Endothelial cell of umbilical vein (primary cell): ENCODE measurements at regions not wholly inside any gene's neighbourhood (a gene's known extent, or its start where the extent isn't known, plus 50 kb on each side); places are given as distances from the start of the nearest gene placed in this dataset.

Experiments used
- BruUV-seq: library from RNA; stranded (reverse); fragments of 400-500 nt; replicated peaks from 2 replicates; lab custom pipeline; 2021; lab: Mats Ljungman, UMichigan
- CTCF ChIA-PET: fragments of 300-600, 350-600 bp; sonication (Branson Sonifier 250); formaldehyde crosslinking; loops from one replicate; lab custom pipeline; 2021; ENCODE audit warnings: antibody characterized with exemption, inconsistent platforms; lab: Charles Lee
- POLR2A ChIA-PET: fragments of 300-600, 350-600 bp; sonication (Branson Sonifier 250); formaldehyde crosslinking; loops from one replicate; lab custom pipeline; 2021; ENCODE audit warnings: antibody characterized with exemption, inconsistent platforms; lab: Charles Lee
- DNase-seq: peaks from one replicate; pipeline ENCODE4 v3.0.0-alpha.2; 2011; ENCODE audit warnings: low read depth, low spot score
- FAIRE-seq: peaks from 2 replicates; lab custom pipeline; 2011; peaks lifted over from hg19 to GRCh38; lab: Jason Lieb, UNC
- H2AFZ ChIP-seq: 2 replicates; pipeline ENCODE4 v1.6.0; 2012; ENCODE audit warnings: low read depth, low read length, control low read depth, inconsistent platforms
- H3K27ac ChIP-seq: 2 replicates; pipeline ENCODE4 v1.5.1; 2011; ENCODE audit warnings: low read depth, mild to moderate bottlenecking, control low read depth, low read length, moderate library complexity; ENCODE audit not compliant: insufficient read depth
- H3K27me3 ChIP-seq, 2 experiments: 2 replicates each; pipeline versions ENCODE4 v1.6.0 to v1.6.1; 2011; ENCODE audit warnings: low read length in 2 of 2, mixed read lengths in 1 of 2; ENCODE audit not compliant: control insufficient read depth in 2 of 2, insufficient read depth in 2 of 2
- H3K36me3 ChIP-seq, 2 experiments: 2 replicates in 1 of 2; 3 replicates in 1 of 2; pipeline ENCODE4 v1.5.1; 2011; ENCODE audit warnings: low read length in 2 of 2, mild to moderate bottlenecking in 1 of 2, moderate library complexity in 1 of 2; ENCODE audit not compliant: control insufficient read depth in 2 of 2, insufficient read depth in 2 of 2; ENCODE audit errors: extremely low read depth in 1 of 2
- H3K4me1 ChIP-seq: 3 replicates; pipeline ENCODE4 v1.5.1; 2011; ENCODE audit warnings: mild to moderate bottlenecking, low read length; ENCODE audit not compliant: control insufficient read depth, insufficient read depth; ENCODE audit errors: extremely low read depth
- H3K4me2 ChIP-seq: 2 replicates; pipeline ENCODE4 v1.6.1; 2011; ENCODE audit warnings: low read length, control low read depth, mixed read lengths; ENCODE audit not compliant: insufficient read depth
- H3K4me3 ChIP-seq, 3 experiments: fragments of 200-600 bp in 1 of 3; sonication (generic), shearing (Covaris generic) in 1 of 3; replicated peaks in 1 of 3; 2 replicates each; pipeline ENCODE4 v1.5.1; 2011 to 2016; ENCODE audit warnings: control low read depth in 3 of 3, low read length in 3 of 3, mild to moderate bottlenecking in 2 of 3, inconsistent platforms in 1 of 3, low read depth in 1 of 3, moderate library complexity in 1 of 3; ENCODE audit not compliant: insufficient read depth in 1 of 3
- H3K79me2 ChIP-seq: 2 replicates; pipeline ENCODE4 v1.6.0; 2012; ENCODE audit warnings: low read length, inconsistent platforms; ENCODE audit not compliant: control insufficient read depth, insufficient read depth
- H3K9ac ChIP-seq: replicated peaks from 2 replicates; pipeline ENCODE3; 2011; ENCODE audit warnings: low read length, control low read depth; ENCODE audit not compliant: insufficient read depth; ENCODE audit errors: extremely low read depth
- H3K9me1 ChIP-seq: replicated peaks from 3 replicates; pipeline ENCODE4 v1.6.0; 2011; ENCODE audit warnings: mild to moderate bottlenecking, low read length; ENCODE audit not compliant: control insufficient read depth, insufficient read depth; ENCODE audit errors: extremely low read depth
- H3K9me3 ChIP-seq: replicated peaks from 2 replicates; pipeline ENCODE4 v1.5.1; 2012; ENCODE audit warnings: low read length, inconsistent platforms; ENCODE audit not compliant: control insufficient read depth, insufficient read depth
- H4K20me1 ChIP-seq: replicated peaks from 2 replicates; pipeline ENCODE3; 2011; ENCODE audit warnings: mild to moderate bottlenecking, low read length; ENCODE audit not compliant: control insufficient read depth, insufficient read depth; ENCODE audit errors: extremely low read depth
- CTCF ChIP-seq, 2 donors: IDR thresholded peaks; 1 replicate in 1 of 2; 2 replicates in 1 of 2; pipeline ENCODE4 v1.5.1; 2011; ENCODE audit warnings: low read length in 2 of 2, mild to moderate bottlenecking in 2 of 2, moderate library complexity in 2 of 2, control low read depth in 1 of 2, inconsistent platforms in 1 of 2, low read depth in 1 of 2; ENCODE audit not compliant: insufficient read depth in 1 of 2; ENCODE audit errors: extremely low read depth in 1 of 2
- EZH2 ChIP-seq: IDR thresholded peaks from 2 replicates; pipeline ENCODE4 v1.6.1; 2012; ENCODE audit warnings: borderline replicate concordance, low read depth, mild to moderate bottlenecking, moderate library complexity, low read length, inconsistent platforms; ENCODE audit not compliant: severe bottlenecking
- FOS ChIP-seq: IDR thresholded peaks from 2 replicates; pipeline ENCODE4 v1.6.1; 2011; ENCODE audit warnings: mild to moderate bottlenecking, low read length, moderate library complexity, borderline replicate concordance; ENCODE audit not compliant: insufficient read depth
- GATA2 ChIP-seq: IDR thresholded peaks from 2 replicates; pipeline ENCODE4 v1.7.0; 2011; ENCODE audit warnings: low read depth, mild to moderate bottlenecking, moderate library complexity, mixed read lengths, low read length; ENCODE audit not compliant: insufficient read length, insufficient read depth
- JUN ChIP-seq: IDR thresholded peaks from 2 replicates; pipeline ENCODE4 v1.6.1; 2011; ENCODE audit warnings: borderline replicate concordance, low read depth; ENCODE audit not compliant: insufficient read length, insufficient read depth
- MAX ChIP-seq: IDR thresholded peaks from 2 replicates; pipeline ENCODE4 v1.6.1; 2011; ENCODE audit not compliant: insufficient read depth, insufficient read length
- MYC ChIP-seq: IDR thresholded peaks from one replicate; pipeline ENCODE4 v1.6.1; 2011; ENCODE audit warnings: mild to moderate bottlenecking, low read depth, low read length
- POLR2A ChIP-seq: IDR thresholded peaks from 2 replicates; pipeline ENCODE4 v1.6.1; 2012; ENCODE audit warnings: low read depth, mild to moderate bottlenecking, control low read depth, low read length
- POLR2AphosphoS5 ChIP-seq: IDR thresholded peaks from 2 replicates; pipeline ENCODE4 v1.6.1; 2012; ENCODE audit warnings: low read depth, mild to moderate bottlenecking, control low read depth, low read length, moderate library complexity; ENCODE audit not compliant: insufficient read depth
- dilution Hi-C: fragments of 300-500 bp; cut with MboI; formaldehyde crosslinking; loops from one replicate; pipeline ENCODE4 v1.15.0; 2019; ENCODE audit warnings: low sequenced_read_pairs; ENCODE audit not compliant: extremely low pct_ligation_motif_present
- intact Hi-C: fragments of 100-400 bp; cut with micrococcal nuclease; formaldehyde crosslinking; loops from one replicate; pipeline ENCODE4 v1.10.0; 2022

- Histone ChIP-seq H3K9me1 (no peaks in the 10 kb centered on the region), H4K20me1 (no peaks in the 10 kb centered on the region), H3K27me3 (no peaks in the 10 kb centered on the region), H3K79me2 (no peaks in the 10 kb centered on the region), H3K4me1 (no peaks in the 10 kb centered on the region), H3K27ac (no peak overlapping the region), H3K9ac (no peak overlapping the region), H2AFZ (no peak overlapping the region), H3K9me3 (no peaks in the 10 kb centered on the region), H3K36me3 (no peaks in the 10 kb centered on the region), H3K4me3 (no peak overlapping the region), H3K4me2 (no peak overlapping the region)
- no peak for FAIRE-seq
- no TSS peak for BruUV-seq
- ChIA-PET CTCF (no interaction called here), POLR2A (no interaction called here)
- dilution Hi-C loops = no loop called here
- DNase-seq = no peak
- TF ChIP-seq EZH2 (no peak), MAX (no peak), CTCF (IDR thresholded peaks at IDR 0.05; ENCODE audit: extremely low read depth in 1 of 2, insufficient read depth in 1 of 2, low read depth in 1 of 2, low read length in 2 of 2) (no peak), GATA2 (no peak), POLR2A (no peak), POLR2AphosphoS5 (no peak), FOS (no peak), MYC (no peak), JUN (no peak)
- intact Hi-C loops = no loop called here
Measured at GRCh38 chrX:117840645-117841044, 276.0 kb downstream of the KLHL13 start.
